Inflammatory macrophage treated with lipopolysaccharide for 4 hours (primary cell): ENCODE measurements at regions not wholly inside any gene's neighbourhood (a gene's known extent, or its start where the extent isn't known, plus 50 kb on each side); places are given as distances from the start of the nearest gene placed in this dataset.
"Not testable (repeated sequence)": the region's sequence is repeated elsewhere in the genome, so short reads cannot be mapped to it uniquely, and the experiment has no call there.

Source experiments
- DNase-seq: peaks from one replicate; pipeline ENCODE4 v3.0.0-alpha.2; 2020

DNA sequence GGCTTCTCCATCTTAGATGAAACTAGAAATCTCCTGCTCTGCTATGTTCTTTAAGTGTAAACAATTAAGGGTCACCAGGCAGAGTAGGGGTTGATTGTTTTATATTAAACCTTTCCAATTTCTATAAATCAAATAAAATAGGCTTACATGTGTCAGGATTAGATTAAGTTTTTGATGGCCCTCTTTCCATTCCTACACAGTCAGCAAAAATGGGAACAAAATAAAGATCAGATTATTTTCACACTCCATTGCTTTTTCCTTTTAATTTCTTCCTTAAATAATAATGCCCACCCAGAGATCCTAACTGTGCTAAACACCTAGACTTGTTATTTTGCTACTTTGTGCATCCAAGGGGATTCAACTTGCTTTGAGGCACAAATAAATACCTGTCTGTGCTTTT is 381.4 kb upstream of the MAGEB16 start:
- no peak for DNase-seq

DNA sequence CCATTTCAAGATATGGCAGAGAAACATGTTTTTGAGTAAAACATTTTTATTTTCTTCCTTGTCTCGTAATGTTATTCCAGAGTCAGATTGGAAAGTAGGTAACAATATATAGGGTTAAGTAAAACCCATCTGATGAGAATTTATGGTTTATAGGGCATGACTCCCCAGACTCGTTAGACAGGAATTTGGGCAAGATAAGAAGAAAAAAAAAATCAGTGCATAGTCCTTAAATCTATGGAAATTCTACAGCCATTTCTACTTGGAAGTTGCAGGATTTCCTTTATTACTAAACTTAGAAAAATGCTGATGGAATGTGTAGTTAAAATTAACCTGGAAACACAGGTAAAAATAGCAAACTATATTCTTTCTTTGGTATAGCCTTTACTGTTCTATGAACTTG is 366.1 kb upstream of the MAGEB16 start:
- DNase-seq, result no peak

DNA sequence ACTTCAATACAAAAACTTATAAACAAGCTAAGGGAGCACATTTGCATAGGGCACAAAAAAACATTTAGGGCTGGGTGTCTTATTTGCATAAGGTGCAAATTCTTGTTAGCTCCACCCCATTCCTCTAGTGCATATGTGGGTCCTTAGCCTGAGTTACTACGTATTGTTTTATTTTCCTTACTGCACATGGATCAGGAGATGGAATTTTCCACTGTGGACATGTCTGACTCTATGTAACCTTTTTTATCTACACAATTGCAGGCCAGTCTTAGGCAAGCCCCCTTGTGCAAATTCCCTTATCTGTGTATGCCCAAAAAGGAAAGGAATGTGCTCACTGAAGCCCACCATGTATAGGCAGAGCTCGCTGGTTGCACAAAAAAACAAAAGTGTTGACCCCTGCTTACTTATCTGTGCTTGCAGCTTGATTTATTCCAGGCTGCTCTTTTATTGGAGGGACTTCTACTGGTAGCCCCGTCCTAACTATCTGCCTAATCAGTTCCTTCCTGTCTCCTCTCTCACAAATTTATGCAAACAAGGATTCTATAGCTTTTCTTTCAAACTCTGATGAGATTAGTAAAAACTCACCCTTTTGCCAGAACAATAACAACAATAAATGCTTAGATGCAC is 359.0 kb upstream of the MAGEB16 start:
- no peak for DNase-seq

DNA sequence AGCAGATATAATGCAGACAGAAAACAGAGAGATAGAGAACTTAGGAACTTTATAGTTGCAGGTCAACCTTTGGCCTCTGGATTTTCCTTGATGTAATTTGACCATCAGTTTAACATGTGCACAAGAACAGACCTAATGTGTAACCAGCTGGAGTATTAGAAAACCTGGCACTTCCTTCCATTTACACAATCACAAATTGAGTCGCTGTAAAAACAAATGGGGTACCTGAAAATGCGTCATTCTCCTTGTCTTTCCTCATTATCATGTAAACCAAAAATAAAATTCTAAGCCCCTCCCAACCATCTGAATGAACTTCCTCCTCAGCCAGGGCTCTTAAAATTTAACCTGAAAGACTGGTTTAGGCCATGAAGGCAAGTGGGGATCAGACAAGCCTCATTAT is 358.4 kb upstream of the MAGEB16 start:
- DNase-seq, result no peak

DNA sequence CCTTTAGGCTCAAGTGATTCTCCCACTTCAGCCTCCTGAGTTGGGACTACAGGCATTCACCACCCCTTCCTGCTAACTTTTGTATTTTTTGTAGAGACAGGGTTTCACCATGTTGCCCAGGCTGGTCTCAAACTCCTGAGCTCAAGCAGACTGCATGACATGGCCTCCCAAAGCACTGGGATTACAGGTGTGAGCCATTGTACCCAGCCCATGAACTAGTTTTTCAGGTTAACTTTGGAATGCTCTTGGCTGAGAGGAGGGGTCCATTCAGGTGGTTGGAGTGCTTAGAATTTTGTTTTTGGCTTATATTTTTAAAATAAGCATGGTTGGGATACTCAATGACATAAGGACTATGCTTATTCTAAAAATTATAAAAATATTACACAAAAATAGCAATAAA is 355.7 kb upstream of the MAGEB16 start:
- DNase-seq, result no peak

DNA sequence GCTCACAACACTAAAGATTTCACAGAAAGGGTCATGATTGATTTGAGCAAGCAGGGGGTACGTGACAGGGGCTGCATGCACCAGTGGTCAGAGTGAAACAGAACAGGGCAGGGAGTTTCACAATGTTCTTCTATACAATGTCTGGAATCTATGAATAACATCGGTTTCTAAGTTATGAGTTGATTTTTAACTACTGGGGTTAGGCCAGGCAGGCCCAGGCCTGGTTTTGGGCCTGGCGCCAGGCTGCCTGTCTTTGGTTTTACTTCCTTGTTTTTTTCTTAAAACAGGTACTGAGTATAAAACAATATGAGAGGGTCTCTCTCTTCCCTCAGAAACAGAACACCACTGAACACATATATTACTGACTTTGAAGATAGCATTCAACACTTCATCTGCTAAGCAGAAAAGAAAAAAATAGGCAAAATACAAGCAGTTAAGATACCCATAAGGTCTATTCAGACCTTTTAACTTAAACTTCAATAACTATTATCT is 355.0 kb upstream of the MAGEB16 start:
- DNase-seq, result not testable (repeated sequence)

DNA sequence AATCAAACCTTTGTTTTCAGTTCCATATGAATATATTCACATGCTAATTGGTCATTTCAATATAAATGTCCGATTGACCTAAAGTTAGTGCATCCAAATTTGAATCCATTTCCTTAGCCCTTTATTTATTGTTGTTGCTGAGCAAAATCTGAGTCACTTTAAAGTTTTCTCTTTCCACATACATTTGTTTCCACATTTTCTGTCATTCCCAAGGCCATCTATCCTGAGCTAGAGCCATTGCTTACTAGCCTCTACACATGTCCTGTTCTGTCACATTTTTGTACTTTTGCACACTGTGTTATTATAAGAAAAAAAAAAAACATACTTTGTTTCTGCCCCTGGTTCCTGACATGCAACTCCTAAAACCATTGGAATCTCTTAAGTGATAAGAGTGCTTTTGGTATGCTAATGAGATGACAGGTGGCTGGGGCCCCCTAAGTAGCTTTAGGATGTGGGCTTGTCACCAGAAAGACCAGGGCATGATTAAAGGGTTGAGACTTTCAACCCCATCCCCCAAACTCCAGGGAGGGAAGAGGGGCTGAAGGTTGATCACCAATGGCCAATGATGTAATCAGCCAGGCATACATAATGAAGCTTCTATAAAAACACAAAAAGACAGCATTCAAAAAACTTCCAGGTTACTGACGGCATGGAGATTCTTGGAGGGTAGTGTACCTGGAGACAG is 353.3 kb upstream of the MAGEB16 start:
- DNase-seq, result no peak

DNA sequence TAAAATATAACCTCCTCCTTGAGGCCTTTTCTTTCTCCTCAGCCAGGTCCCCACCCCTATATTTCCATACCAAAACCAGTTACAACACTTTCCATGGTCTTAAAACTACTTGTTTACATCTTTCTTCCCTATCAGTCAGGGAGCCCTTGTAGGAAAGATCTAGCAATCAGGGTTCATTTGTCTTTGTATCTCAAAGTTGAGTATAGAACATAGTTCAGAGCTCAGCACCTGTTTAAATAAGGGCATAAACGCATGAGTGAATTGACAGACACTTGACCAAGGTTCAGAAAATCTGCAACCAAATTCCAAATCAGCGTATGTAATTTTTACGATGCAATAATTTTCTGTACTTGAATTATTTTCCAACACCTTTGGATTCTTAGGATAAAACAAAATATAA is 352.2 kb upstream of the MAGEB16 start:
- no peak for DNase-seq

DNA sequence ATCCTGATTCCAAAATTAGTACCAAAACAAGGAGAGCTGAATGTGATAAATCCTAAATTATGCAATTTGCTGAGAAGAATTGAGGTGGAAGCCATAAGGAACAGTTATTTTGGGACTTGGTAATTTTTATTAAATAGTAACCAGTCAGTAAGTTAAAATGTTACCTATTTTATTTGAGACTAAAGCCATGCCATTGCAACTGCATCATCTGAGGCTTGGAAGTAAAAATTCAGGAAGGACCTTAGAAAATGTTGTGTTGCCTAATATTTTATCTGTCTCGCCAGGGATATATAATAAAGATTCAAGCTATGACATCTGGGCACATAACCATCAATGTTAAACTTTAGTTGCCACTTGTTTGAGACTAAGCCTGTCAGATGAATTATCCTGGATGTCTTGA is 341.3 kb upstream of the MAGEB16 start:
- no peak for DNase-seq

DNA sequence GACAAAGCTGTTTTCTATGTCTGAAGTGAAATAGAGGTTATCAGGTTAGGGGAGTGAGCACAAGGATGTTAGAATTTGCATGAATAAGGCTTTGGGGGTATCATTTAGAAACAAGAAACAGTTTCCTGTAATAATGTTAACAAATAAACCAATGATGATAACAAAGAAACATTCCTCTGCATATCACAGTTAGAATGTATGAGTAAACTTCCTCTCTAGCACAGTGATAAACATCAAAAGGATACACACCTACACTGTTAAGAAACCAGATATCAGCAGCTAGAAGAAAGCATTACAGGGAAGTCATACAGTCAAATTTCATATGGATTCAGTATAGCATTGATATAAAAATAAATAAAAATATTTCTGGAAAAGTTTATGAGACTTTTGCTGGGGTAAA is 340.0 kb upstream of the MAGEB16 start:
- no peak for DNase-seq

DNA sequence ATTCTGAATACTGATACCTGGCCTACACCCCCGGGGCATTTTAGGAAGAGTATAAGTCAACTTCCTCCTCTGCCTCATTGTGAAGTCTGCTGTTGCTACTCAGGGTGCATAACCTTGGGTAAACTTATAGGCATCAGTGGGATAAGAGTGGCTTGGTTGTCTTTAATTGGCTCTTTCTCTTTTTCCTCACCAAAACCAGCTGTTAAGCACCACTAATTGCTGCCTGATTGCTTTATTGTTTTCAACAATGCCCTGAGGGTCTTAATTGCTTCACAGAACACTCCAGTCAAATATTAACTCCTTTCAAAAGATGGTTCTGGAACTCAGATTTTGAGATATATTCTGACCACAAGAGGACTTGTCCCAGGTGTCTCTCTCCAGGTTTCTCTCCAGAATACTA is 337.0 kb upstream of the MAGEB16 start:
- DNase-seq, result no peak

DNA sequence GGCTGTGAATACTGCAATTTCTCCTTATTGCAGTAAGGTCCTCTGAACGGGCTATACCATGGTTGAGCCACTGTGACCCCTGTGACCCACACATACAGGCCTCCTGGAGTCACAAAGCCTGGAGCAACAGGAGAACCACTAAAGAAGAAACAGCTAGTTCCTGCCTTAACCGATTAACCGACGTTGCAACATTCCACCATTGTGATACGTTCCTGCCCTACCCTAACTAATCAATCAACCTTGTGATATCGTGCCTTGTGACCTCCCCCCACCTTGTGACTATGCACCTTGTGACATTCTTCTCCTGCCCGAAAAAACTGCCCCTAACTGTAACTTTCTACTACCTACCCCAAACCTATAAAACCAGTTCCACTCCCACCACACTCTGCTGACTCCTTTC is 301.5 kb upstream of the MAGEB16 start:
- DNase-seq, result not testable (repeated sequence)

DNA sequence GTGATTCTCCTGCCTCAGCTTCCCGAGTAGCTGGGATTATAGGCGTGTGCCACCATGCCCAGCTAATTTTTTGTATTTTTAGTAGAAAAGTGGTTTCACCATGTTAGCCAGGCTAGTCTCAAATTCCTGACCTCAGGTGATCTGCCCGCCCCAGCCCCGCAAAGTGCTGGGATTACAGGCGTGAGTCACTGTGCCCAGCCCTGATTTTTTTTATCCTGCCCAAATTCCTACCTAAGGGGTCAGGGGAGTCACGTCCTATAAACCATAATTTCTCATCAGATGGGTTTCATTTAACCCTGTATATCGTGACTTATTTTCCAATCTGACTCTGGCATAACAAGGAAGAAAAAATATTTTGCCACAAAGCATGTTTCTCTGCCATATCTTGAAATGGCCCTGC is 300.7 kb upstream of the MAGEB16 start:
- DNase-seq, result not testable (repeated sequence)

DNA sequence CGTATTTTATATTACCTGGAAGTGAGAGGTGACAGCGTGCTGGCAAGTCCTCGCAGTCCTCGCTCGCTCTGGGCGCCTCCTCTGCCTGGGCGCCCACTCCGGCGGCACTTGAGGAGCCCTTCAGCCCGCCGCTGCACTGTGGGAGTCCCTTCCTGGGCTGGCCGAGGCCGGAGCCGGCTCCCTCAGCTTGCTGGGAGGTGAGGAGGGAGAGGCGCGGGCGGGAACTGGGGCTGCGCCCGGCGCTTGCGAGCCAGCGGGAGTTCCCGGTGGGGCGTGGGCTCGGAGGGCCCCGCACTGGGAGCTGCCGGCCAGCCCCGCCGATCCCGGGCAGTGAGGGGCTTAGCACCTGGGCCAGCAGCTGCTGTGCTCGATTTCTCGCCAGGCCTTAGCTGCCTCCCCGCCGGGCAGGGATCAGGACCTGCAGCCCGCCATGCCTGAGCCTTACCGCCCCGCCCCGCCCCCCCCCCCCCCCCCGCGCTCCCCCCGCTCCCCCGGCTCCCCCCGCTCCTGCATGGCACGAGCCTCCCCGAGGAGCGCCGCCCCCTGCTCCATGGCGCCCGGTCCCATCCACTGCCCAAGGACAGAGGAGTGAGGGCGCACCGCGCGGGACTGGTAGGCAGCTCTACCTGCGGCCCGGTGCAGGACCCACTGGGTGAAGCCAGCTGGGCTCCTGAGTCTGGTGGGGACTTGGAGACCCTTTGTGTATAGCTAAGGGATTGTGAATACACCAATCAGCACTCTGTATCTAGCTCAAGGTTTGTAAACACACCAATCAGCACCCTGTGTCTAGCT is 298.9 kb upstream of the MAGEB16 start:
- no peak for DNase-seq

DNA sequence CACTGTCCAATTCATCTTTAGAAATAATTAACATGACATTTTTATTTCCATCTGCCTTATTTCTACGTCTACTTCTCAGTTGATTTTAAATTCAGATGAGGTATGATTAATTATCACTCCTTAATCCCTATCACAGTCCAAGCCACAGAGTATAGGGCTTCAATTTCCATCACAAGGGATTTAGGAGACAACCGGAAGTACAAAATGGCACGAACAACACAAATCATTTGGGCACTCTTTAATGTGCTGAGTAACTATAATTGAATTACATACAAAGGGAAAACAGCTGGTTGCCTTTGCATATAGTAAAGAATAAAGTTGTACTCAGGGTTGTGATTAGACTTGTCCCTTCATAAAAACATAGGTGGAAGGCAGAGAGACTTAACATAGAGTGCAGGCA is 290.4 kb upstream of the MAGEB16 start:
- DNase-seq, result no peak

DNA sequence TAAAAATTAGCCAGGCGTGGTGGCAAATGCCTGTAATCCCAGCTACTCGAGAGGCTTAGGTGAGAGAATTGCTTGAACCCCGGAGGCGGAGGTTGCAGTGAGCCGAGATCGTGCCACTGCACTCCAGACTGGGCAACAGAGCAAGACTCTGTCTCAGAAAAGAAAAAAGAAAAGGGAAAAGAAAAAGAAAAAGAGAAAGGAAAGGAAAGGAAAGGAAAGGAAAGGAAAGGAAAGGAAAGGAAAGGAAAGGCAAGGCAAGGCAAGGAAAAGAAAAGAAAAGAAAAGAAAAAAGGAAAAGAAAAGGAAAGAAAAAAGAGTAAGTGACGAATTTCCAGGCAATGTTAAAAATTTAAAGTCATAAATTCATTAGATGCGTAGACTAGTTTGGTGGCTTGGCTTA is 250.1 kb upstream of the MAGEB16 start:
- DNase-seq, result not testable (repeated sequence)

DNA sequence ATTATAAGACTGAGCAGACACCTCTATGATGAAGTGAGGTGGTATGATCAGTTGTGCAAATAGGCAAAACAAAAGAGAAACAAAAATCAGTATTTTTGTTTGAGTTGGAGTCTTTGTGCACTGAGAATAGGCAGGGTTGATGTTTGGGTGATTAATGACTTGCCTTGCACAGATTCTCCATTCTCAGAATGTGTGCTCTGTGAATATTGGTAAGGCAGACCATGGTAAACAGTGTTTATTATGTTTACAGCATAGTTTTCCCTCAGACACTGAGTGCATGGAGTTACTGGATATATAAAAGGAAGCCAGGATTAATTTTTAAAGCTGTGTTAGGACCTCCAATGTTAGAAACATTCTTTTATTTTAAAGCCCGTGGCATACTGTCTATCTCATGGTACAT is 240.2 kb upstream of the MAGEB16 start:
- DNase-seq, result no peak

DNA sequence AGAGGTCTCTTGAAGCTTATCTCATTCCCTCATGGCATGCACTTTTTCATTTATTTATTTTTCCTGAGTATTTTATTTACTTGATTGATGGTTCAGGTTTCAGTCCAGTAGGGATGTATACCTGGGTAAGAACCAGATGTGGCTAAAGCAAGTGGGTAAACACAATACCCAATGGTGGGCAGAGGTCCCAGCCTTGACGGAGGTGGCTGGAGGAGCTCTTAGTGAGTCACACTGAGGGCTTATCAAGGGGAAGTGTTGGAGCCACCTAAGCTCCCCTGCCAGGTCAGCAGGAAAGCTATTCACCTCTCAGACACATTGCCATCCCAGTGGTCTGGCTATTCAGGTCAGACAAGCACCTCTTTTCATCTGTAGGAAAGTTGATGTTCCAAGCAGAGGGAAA is 236.2 kb upstream of the MAGEB16 start:
- DNase-seq, result no peak

DNA sequence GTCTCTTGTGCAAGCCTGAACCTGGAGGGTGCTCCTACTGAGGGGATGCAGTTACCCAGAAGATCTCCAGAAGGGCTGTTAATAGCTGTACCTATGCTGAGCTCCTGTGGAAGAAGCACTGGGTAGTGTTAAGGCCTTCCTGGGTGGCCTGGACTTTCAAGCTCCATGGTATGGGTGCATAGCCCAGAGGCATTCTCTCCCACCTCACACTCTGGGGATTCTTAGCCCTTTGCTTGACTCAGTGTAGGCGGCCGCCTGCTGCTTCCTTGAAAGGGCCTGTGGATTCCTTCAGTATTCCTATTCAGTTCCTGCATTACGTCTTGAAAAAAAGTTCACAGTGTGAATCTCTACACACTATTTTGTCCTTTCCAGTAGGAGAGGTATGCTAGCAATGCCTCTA is 235.7 kb upstream of the MAGEB16 start:
- DNase-seq, result no peak

DNA sequence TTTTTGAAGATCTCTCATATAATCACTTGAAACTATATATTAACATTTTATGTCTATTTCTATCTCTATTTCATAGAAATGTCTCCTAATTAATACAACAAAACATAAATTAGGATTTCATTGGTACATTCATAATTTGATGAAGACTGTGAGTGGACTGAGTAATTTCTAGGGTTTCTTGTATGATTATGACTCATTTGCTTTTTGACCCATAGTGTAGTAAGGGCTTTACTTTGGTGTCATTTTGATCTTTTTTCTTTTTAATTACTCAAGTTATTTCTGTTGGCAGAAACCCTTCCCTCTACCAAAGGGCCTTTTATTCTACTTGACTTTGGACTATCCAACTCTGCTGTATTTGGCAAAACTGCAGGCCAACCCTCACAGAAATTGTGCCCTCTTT is 207.9 kb upstream of the MAGEB16 start:
- DNase-seq, result no peak

DNA sequence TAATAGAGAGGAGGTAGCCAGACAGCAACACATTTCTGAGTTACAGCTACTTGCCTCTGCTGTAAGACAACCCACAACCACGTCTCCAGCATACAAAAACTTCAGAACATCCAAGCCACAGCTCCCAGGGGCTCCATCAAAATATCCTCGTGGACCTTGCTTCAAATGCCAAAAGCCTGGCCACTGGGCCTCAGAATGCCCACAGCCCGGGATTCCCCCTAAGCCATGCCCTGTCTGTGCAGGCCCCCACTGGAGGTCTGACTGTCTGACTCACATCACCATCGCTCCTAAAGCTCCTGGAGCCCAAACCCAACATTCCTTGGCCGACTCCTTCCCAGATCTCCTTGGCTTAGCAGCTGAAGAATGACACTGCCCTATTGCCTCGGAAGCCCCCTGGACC is 186.6 kb upstream of the MAGEB16 start:
- DNase-seq, result not testable (repeated sequence)

DNA sequence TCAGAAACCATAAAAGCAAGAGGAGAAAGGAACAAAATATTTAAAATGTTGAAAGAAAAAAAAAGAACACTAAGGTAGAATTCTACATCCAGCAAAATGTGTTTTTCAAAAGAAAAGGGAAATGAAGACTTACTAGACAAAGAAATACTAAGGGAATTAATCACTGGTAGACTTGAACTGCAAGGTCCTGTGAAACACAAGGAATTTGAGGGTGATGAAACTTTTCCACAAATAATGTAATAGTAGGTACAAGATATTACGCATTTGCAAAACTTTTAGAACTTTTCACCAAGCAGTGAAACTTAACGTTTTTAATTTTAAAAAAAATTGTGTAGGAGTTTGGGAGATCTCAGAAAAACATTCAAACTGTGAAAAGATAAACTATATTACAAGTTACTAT is 180.3 kb upstream of the MAGEB16 start:
- DNase-seq, result no peak

DNA sequence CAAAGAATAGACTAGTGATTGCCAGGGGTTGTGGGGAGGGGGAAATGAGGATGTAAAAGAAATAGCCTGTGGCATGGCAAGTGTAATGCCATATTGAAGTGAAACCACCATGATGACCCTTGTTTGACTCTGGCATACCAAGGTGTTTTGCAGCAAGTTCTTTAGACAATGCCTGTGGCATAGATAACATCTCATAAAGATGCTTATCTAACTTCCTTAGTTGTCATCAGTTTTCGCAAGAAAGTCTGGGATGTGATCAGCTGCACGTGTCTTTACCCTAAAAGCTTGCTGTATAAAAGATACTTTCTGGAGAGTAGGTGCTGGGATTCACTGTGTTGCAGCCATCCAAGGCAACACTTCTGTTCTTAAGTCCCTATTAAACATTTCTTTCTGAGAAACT is 176.1 kb upstream of the MAGEB16 start:
- no peak for DNase-seq

DNA sequence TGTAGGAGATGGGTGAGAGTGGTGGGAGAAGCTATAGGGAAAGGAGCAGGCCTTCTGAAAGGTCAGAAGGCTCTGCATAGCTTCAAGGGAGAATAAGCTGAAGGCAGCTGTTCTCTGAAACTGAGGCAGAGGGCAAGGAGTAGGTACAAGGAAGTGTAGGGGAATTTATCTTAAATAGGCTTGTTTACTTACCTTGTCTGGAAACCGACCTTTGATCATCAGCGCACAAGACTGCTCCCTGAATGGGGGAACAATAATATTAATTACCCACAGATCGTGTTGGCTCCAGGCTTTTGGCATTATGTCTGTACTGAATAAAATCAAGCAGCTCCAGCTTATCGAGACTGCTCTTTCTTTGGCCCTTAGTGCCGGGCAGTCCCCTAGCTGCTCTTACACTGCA is 175.5 kb upstream of the MAGEB16 start:
- no peak for DNase-seq
